ENCODE measurements at regions not wholly inside any gene's neighbourhood (a gene's known extent, or its start where the extent isn't known, plus 50 kb on each side); places are given as distances from the start of the nearest gene placed in this dataset.
"Not testable (repeated sequence)": the region's sequence is repeated elsewhere in the genome, so short reads cannot be mapped to it uniquely, and the experiment has no call there.

DNA sequence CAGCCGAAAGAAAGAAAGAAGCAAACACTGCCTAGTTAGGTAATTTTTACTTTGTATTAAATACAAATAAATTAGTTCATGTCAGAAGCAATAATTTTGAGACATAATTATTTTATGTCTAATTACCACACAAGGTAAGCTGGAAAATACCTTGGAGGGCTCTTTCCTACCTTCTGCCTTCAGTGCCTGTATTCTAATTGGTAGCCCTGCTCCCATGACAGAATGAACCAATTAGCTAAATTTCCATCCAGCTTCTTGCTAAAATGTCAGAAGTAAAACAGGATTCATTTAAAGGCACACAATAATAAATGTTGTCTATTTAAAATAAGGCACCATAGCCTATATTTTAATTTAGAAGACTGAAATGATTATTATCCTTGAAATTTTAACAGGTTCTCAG, 135.4 kb upstream of the POT1 start:
- Mint-ChIP-seq H3K4me1 (ENCODE audit: low read depth, unreplicated experiment) (peaks cover 22% of the 10 kb centered on the region), H3K36me3 (ENCODE audit: low read depth, unreplicated experiment) (no peaks in the 10 kb centered on the region), H3K4me3 (ENCODE audit: unreplicated experiment) (no peak overlapping the region), H3K9me3 (ENCODE audit: unreplicated experiment) (peaks cover 5% of the 10 kb centered on the region), H3K27ac (ENCODE audit: unreplicated experiment) (no peak overlapping the region), H3K27me3 (ENCODE audit: low read depth, unreplicated experiment) (no peaks in the 10 kb centered on the region)
- no peak for TF ChIP-seq EZH2 (IDR thresholded peaks at IDR 0.05; ENCODE audit: insufficient read depth, low read length)
- TF ChIP-seq, protein P1, sequence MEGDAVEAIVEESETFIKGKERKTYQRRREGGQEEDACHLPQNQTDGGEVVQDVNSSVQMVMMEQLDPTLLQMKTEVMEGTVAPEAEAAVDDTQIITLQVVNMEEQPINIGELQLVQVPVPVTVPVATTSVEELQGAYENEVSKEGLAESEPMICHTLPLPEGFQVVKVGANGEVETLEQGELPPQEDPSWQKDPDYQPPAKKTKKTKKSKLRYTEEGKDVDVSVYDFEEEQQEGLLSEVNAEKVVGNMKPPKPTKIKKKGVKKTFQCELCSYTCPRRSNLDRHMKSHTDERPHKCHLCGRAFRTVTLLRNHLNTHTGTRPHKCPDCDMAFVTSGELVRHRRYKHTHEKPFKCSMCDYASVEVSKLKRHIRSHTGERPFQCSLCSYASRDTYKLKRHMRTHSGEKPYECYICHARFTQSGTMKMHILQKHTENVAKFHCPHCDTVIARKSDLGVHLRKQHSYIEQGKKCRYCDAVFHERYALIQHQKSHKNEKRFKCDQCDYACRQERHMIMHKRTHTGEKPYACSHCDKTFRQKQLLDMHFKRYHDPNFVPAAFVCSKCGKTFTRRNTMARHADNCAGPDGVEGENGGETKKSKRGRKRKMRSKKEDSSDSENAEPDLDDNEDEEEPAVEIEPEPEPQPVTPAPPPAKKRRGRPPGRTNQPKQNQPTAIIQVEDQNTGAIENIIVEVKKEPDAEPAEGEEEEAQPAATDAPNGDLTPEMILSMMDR (IDR thresholded peaks at IDR 0.05; ENCODE audit: insufficient read depth, low read depth, low read length): no peak
- Histone ChIP-seq H3K79me2 (ENCODE audit: insufficient read depth, low read length) (no peaks in the 10 kb centered on the region), H3K9me3 (ENCODE audit: insufficient read depth, low read depth, low read length) (no peaks in the 10 kb centered on the region), H3K4me2 (ENCODE audit: low read length) (no peak overlapping the region), H3K4me1 (ENCODE audit: insufficient read depth, low read length) (peaks cover 15% of the 10 kb centered on the region), H3K27me3 (ENCODE audit: insufficient read depth, low read length) (no peaks in the 10 kb centered on the region), H3K36me3 (ENCODE audit: insufficient read depth, low read length) (no peaks in the 10 kb centered on the region), H3K9ac (ENCODE audit: low read length) (no peak overlapping the region), H4K20me1 (ENCODE audit: insufficient read depth, low read length) (no peaks in the 10 kb centered on the region), H3K27ac (ENCODE audit: low read depth, low read length) (no peak overlapping the region), H3K4me3 (ENCODE audit: insufficient read depth, low read depth, low read length) (no peak overlapping the region), H2AFZ (ENCODE audit: low read depth, low read length) (no peak overlapping the region)
- DNase-seq (ENCODE audit: low read depth): no peak
- no peak for FAIRE-seq

DNA sequence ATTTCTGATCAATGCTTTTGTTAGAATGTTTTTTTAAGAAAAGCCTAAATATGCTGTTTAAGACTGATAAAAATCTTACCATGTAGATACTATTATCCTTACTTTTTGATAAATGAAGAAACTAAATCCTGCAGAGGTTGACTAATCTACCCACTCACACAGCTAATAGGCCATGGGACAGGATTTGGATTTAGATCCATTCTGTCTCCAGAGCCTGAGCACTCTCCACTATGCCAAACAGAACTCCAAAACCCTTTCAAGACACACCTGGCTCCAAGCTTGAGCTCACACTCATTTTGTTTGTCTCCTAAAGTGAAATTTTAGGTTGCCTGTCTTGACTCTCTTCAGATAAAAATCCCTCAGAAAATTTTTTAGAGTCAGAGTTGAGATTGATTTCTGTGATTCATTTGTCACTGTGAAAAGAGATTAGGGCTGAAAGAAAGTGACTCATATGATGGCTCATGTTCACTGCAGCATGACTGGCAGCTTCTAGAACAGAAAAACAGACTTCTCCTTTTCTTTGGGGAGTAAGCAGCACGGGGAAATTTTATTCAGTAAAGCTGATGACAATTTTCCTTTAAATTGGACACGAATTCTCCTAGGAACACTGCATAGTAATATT, 132.3 kb upstream of the POT1 start:
- Mint-ChIP-seq H3K9me3 (ENCODE audit: unreplicated experiment) (no peaks in the 10 kb centered on the region), H3K27ac (ENCODE audit: unreplicated experiment) (peak overlapping the region; percentile 73), H3K4me3 (ENCODE audit: unreplicated experiment) (no peak overlapping the region), H3K4me1 (ENCODE audit: low read depth, unreplicated experiment) (peaks cover 22% of the 10 kb centered on the region), H3K36me3 (ENCODE audit: low read depth, unreplicated experiment) (no peaks in the 10 kb centered on the region), H3K27me3 (ENCODE audit: low read depth, unreplicated experiment) (no peaks in the 10 kb centered on the region)
- Histone ChIP-seq H3K9ac (ENCODE audit: low read length) (peak overlapping the region; percentile 38), H3K27me3 (ENCODE audit: insufficient read depth, low read length) (no peaks in the 10 kb centered on the region), H2AFZ (ENCODE audit: low read depth, low read length) (no peak overlapping the region), H4K20me1 (ENCODE audit: insufficient read depth, low read length) (no peaks in the 10 kb centered on the region), H3K27ac (ENCODE audit: low read depth, low read length) (peak overlapping the region; percentile 49), H3K79me2 (ENCODE audit: insufficient read depth, low read length) (no peaks in the 10 kb centered on the region), H3K36me3 (ENCODE audit: insufficient read depth, low read length) (no peaks in the 10 kb centered on the region), H3K4me3 (ENCODE audit: insufficient read depth, low read depth, low read length) (no peak overlapping the region), H3K9me3 (ENCODE audit: insufficient read depth, low read depth, low read length) (no peaks in the 10 kb centered on the region), H3K4me1 (ENCODE audit: insufficient read depth, low read length) (peaks cover 15% of the 10 kb centered on the region), H3K4me2 (ENCODE audit: low read length) (peak overlapping the region; percentile 65)
- DNase-seq (ENCODE audit: low read depth): peak; percentile 56
- FAIRE-seq: no peak
- no peak for TF ChIP-seq EZH2 (IDR thresholded peaks at IDR 0.05; ENCODE audit: insufficient read depth, low read length)
- TF ChIP-seq, protein P1 (IDR thresholded peaks at IDR 0.05; ENCODE audit: insufficient read depth, low read depth, low read length): no peak

DNA sequence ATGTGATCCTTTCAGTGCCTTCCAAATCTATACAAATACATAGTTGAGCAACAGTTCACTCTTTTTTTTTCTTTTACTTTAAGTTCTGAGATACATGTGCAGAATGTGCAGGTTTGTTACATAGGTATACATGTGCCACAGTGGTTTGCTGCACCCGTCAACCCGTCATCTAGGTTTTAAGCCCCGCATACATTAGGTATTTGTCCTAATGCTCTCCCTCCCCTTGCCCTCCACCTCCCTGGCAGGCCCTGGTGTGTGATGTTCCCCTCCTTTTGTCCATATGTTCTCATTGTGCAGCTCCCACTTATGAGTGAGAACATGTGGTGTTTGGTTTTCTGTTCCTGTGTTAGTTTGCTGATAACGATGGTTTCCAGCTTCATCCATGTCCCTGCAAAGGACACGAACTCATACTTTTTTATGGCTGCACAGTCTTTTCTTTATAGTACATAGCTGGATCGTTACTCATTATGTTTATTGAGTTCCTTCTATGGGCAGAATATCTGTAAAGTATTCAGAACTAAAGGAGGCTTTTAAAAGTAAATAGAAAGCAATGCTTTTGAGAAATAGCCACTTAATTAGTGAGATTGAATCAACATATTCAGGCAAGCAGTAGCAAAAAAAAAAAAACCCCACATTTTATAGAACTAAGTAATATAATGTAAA, 131.6 kb upstream of the POT1 start:
- peaks cover 22% of the 10 kb centered on the region for H3K4me1 Mint-ChIP-seq (ENCODE audit: low read depth, unreplicated experiment)
- DNase-seq (ENCODE audit: low read depth); H2AFZ ChIP-seq (ENCODE audit: low read depth, low read length); FAIRE-seq; H3K9me3 Mint-ChIP-seq (ENCODE audit: unreplicated experiment); H3K36me3 Mint-ChIP-seq (ENCODE audit: low read depth, unreplicated experiment); H3K36me3 ChIP-seq (ENCODE audit: insufficient read depth, low read length); H4K20me1 ChIP-seq (ENCODE audit: insufficient read depth, low read length); H3K27me3 Mint-ChIP-seq (ENCODE audit: low read depth, unreplicated experiment); H3K27me3 ChIP-seq (ENCODE audit: insufficient read depth, low read length); H3K79me2 ChIP-seq (ENCODE audit: insufficient read depth, low read length); H3K9me3 ChIP-seq (ENCODE audit: insufficient read depth, low read depth, low read length); H3K4me3 Mint-ChIP-seq (ENCODE audit: unreplicated experiment); H3K9ac ChIP-seq (ENCODE audit: low read length); H3K4me3 ChIP-seq (ENCODE audit: insufficient read depth, low read depth, low read length): not testable (repeated sequence)
- H3K27ac Mint-ChIP-seq (ENCODE audit: unreplicated experiment): peak overlapping the region; percentile 2
- Histone ChIP-seq H3K27ac (ENCODE audit: low read depth, low read length) (peak overlapping the region; percentile 49), H3K4me1 (ENCODE audit: insufficient read depth, low read length) (peaks cover 15% of the 10 kb centered on the region), H3K4me2 (ENCODE audit: low read length) (peak overlapping the region; percentile 65)

Measured in astrocyte (in vitro differentiated cells and primary cell).